GM23338 (cell line): ENCODE measurements at regions not wholly inside any gene's neighbourhood (a gene's known extent, or its start where the extent isn't known, plus 50 kb on each side); places are given as distances from the start of the nearest gene placed in this dataset.

Source experiments
- CREB1 ChIP-seq: fragments of 250-450 bp; sonication (Bioruptor Pico); IDR thresholded peaks from 2 replicates; pipeline ENCODE4 v1.5.0; 2020; ENCODE audit warnings: low read depth, mild to moderate bottlenecking, moderate library complexity
- EZH2 ChIP-seq: fragments of 200-600 bp; sonication (generic); IDR thresholded peaks from one replicate; pipeline ENCODE4 v1.8.0; 2017; ENCODE audit warnings: antibody characterized with exemption, mild to moderate bottlenecking, low read depth; ENCODE audit not compliant: unreplicated experiment
- EZH2phosphoT487 ChIP-seq: fragments of 200-600 bp; sonication (generic); IDR thresholded peaks from one replicate; pipeline ENCODE4 v1.8.1; 2018; ENCODE audit warnings: antibody characterized with exemption; ENCODE audit not compliant: unreplicated experiment
- JUNB ChIP-seq: IDR thresholded peaks from one replicate; pipeline ENCODE4 v1.6.1; 2016; ENCODE audit warnings: antibody characterized with exemption; ENCODE audit not compliant: unreplicated experiment
- POLR2AphosphoS5 ChIP-seq: IDR thresholded peaks from 2 replicates; pipeline ENCODE4 v1.6.1; 2016; ENCODE audit warnings: antibody characterized with exemption, low read depth
- STAT1 ChIP-seq: IDR thresholded peaks from one replicate; pipeline ENCODE4 v1.6.1; 2016; ENCODE audit warnings: antibody characterized with exemption; ENCODE audit not compliant: unreplicated experiment
- ZNF114 ChIP-seq: fragments of 250-450 bp; sonication (Bioruptor Pico); IDR thresholded peaks from 2 replicates; pipeline ENCODE4 v1.5.0; 2020; ENCODE audit warnings: mild to moderate bottlenecking, moderate library complexity
- TF ChIP-seq, protein P1 (sequence below), 2 experiments: fragments of 200-600 bp in 1 of 2; sonication (generic) in 1 of 2; conservative IDR thresholded peaks; 2 replicates each; pipeline versions ENCODE4 v1.5.1 to v1.6.1; 2016 to 2017; ENCODE audit warnings: antibody characterized with exemption in 2 of 2, low read depth in 2 of 2, mild to moderate bottlenecking in 2 of 2, moderate library complexity in 1 of 2
- TF ChIP-seq, protein P2 (sequence below): IDR thresholded peaks from one replicate; pipeline ENCODE4 v1.6.1; 2018; ENCODE audit warnings: antibody characterized with exemption; ENCODE audit not compliant: unreplicated experiment
- TF ChIP-seq, protein P3 (sequence below): fragments of 250-450 bp; sonication (Bioruptor Pico); IDR thresholded peaks from 2 replicates; pipeline ENCODE4 v1.5.0; 2020; ENCODE audit warnings: mild to moderate bottlenecking, moderate library complexity
- TF ChIP-seq, protein P4 (sequence below): IDR thresholded peaks from 2 replicates; pipeline ENCODE4 v1.6.1; 2016; ENCODE audit warnings: antibody characterized with exemption

DNA sequence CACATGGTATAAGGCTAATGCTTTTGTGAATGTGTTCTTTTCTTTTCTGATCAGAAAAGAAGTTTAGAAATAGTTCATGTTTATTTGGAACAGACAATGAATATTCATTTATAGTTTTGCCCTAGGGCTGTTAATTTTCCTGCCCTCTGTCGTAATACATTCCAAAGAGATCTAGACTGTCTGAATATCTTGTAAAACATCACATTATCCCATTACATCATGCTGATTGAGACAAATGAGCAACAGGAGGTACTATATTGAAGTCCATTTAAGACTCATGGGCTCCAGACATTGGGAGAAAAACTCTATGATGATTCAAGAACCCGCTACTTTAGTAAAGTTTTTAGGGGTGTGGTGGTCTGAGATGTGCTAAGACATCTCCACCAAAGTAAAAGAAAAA lies 121.2 kb upstream of the MAP1B start:
- TF ChIP-seq, protein P1, sequence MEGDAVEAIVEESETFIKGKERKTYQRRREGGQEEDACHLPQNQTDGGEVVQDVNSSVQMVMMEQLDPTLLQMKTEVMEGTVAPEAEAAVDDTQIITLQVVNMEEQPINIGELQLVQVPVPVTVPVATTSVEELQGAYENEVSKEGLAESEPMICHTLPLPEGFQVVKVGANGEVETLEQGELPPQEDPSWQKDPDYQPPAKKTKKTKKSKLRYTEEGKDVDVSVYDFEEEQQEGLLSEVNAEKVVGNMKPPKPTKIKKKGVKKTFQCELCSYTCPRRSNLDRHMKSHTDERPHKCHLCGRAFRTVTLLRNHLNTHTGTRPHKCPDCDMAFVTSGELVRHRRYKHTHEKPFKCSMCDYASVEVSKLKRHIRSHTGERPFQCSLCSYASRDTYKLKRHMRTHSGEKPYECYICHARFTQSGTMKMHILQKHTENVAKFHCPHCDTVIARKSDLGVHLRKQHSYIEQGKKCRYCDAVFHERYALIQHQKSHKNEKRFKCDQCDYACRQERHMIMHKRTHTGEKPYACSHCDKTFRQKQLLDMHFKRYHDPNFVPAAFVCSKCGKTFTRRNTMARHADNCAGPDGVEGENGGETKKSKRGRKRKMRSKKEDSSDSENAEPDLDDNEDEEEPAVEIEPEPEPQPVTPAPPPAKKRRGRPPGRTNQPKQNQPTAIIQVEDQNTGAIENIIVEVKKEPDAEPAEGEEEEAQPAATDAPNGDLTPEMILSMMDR (conservative IDR thresholded peaks at IDR 0.05; ENCODE audit: low read depth in 2 of 2), result no peak
- TF ChIP-seq EZH2, result no peak
- TF ChIP-seq POLR2AphosphoS5, result no peak
- TF ChIP-seq, protein P2, sequence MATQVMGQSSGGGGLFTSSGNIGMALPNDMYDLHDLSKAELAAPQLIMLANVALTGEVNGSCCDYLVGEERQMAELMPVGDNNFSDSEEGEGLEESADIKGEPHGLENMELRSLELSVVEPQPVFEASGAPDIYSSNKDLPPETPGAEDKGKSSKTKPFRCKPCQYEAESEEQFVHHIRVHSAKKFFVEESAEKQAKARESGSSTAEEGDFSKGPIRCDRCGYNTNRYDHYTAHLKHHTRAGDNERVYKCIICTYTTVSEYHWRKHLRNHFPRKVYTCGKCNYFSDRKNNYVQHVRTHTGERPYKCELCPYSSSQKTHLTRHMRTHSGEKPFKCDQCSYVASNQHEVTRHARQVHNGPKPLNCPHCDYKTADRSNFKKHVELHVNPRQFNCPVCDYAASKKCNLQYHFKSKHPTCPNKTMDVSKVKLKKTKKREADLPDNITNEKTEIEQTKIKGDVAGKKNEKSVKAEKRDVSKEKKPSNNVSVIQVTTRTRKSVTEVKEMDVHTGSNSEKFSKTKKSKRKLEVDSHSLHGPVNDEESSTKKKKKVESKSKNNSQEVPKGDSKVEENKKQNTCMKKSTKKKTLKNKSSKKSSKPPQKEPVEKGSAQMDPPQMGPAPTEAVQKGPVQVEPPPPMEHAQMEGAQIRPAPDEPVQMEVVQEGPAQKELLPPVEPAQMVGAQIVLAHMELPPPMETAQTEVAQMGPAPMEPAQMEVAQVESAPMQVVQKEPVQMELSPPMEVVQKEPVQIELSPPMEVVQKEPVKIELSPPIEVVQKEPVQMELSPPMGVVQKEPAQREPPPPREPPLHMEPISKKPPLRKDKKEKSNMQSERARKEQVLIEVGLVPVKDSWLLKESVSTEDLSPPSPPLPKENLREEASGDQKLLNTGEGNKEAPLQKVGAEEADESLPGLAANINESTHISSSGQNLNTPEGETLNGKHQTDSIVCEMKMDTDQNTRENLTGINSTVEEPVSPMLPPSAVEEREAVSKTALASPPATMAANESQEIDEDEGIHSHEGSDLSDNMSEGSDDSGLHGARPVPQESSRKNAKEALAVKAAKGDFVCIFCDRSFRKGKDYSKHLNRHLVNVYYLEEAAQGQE, result no peak
- no peak for TF ChIP-seq EZH2phosphoT487
- TF ChIP-seq CREB1 (CRISPR knock-in tag), result no peak
- no peak for TF ChIP-seq STAT1
- TF ChIP-seq, protein P3, sequence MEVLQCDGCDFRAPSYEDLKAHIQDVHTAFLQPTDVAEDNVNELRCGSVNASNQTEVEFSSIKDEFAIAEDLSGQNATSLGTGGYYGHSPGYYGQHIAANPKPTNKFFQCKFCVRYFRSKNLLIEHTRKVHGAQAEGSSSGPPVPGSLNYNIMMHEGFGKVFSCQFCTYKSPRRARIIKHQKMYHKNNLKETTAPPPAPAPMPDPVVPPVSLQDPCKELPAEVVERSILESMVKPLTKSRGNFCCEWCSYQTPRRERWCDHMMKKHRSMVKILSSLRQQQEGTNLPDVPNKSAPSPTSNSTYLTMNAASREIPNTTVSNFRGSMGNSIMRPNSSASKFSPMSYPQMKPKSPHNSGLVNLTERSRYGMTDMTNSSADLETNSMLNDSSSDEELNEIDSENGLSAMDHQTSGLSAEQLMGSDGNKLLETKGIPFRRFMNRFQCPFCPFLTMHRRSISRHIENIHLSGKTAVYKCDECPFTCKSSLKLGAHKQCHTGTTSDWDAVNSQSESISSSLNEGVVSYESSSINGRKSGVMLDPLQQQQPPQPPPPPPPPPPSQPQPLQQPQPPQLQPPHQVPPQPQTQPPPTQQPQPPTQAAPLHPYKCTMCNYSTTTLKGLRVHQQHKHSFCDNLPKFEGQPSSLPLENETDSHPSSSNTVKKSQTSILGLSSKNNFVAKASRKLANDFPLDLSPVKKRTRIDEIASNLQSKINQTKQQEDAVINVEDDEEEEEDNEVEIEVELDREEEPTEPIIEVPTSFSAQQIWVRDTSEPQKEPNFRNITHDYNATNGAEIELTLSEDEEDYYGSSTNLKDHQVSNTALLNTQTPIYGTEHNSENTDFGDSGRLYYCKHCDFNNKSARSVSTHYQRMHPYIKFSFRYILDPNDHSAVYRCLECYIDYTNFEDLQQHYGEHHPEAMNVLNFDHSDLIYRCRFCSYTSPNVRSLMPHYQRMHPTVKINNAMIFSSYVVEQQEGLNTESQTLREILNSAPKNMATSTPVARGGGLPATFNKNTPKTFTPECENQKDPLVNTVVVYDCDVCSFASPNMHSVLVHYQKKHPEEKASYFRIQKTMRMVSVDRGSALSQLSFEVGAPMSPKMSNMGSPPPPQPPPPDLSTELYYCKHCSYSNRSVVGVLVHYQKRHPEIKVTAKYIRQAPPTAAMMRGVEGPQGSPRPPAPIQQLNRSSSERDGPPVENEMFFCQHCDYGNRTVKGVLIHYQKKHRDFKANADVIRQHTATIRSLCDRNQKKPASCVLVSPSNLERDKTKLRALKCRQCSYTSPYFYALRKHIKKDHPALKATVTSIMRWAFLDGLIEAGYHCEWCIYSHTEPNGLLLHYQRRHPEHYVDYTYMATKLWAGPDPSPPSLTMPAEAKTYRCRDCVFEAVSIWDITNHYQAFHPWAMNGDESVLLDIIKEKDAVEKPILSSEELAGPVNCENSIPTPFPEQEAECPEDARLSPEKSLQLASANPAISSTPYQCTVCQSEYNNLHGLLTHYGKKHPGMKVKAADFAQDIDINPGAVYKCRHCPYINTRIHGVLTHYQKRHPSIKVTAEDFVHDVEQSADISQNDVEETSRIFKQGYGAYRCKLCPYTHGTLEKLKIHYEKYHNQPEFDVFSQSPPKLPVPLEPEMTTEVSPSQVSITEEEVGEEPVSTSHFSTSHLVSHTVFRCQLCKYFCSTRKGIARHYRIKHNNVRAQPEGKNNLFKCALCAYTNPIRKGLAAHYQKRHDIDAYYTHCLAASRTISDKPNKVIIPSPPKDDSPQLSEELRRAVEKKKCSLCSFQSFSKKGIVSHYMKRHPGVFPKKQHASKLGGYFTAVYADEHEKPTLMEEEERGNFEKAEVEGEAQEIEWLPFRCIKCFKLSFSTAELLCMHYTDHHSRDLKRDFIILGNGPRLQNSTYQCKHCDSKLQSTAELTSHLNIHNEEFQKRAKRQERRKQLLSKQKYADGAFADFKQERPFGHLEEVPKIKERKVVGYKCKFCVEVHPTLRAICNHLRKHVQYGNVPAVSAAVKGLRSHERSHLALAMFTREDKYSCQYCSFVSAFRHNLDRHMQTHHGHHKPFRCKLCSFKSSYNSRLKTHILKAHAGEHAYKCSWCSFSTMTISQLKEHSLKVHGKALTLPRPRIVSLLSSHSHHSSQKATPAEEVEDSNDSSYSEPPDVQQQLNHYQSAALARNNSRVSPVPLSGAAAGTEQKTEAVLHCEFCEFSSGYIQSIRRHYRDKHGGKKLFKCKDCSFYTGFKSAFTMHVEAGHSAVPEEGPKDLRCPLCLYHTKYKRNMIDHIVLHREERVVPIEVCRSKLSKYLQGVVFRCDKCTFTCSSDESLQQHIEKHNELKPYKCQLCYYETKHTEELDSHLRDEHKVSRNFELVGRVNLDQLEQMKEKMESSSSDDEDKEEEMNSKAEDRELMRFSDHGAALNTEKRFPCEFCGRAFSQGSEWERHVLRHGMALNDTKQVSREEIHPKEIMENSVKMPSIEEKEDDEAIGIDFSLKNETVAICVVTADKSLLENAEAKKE (CRISPR knock-in tag), result no peak
- no peak for TF ChIP-seq JUNB
- no peak for TF ChIP-seq ZNF114 (CRISPR knock-in tag)
- TF ChIP-seq, protein P4, sequence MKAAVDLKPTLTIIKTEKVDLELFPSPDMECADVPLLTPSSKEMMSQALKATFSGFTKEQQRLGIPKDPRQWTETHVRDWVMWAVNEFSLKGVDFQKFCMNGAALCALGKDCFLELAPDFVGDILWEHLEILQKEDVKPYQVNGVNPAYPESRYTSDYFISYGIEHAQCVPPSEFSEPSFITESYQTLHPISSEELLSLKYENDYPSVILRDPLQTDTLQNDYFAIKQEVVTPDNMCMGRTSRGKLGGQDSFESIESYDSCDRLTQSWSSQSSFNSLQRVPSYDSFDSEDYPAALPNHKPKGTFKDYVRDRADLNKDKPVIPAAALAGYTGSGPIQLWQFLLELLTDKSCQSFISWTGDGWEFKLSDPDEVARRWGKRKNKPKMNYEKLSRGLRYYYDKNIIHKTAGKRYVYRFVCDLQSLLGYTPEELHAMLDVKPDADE, result no peak
